Neuronal stem cell (in vitro differentiated cells): ENCODE measurements at regions not wholly inside any gene's neighbourhood (a gene's known extent, or its start where the extent isn't known, plus 50 kb on each side); places are given as distances from the start of the nearest gene placed in this dataset.

Source experiments
- DNase-seq: peaks from one replicate; pipeline ENCODE4 v3.0.0-alpha.2; 2013; ENCODE audit warnings: low spot score
- H2AFZ ChIP-seq: one replicate; pipeline ENCODE4 v1.6.1; 2013; ENCODE audit warnings: mild to moderate bottlenecking, low read length, inconsistent platforms
- H2AK5ac ChIP-seq: 2 replicates; pipeline ENCODE4 v1.6.1; 2013; ENCODE audit warnings: low read depth, mild to moderate bottlenecking, inconsistent platforms, low read length, moderate library complexity, mixed read lengths
- H2BK120ac ChIP-seq: 2 replicates; pipeline ENCODE4 v1.6.1; 2013; ENCODE audit warnings: low read depth, mild to moderate bottlenecking, inconsistent platforms, low read length, moderate library complexity, mixed read lengths
- H2BK12ac ChIP-seq: one replicate; pipeline ENCODE4 v1.6.1; 2013; ENCODE audit warnings: low read length, inconsistent platforms
- H2BK15ac ChIP-seq: 2 replicates; pipeline ENCODE4 v1.6.1; 2013; ENCODE audit warnings: mild to moderate bottlenecking, low read length, inconsistent platforms, mixed read lengths
- H2BK5ac ChIP-seq: one replicate; pipeline ENCODE4 v1.6.1; 2013; ENCODE audit warnings: inconsistent platforms, mild to moderate bottlenecking, low read length, moderate library complexity
- H3K14ac ChIP-seq: one replicate; pipeline ENCODE4 v1.6.1; 2013; ENCODE audit warnings: low read length, inconsistent platforms
- H3K18ac ChIP-seq: 2 replicates; pipeline ENCODE4 v1.6.1; 2013; ENCODE audit warnings: low read length, inconsistent platforms
- H3K23ac ChIP-seq: 2 replicates; pipeline ENCODE4 v1.6.1; 2013; ENCODE audit warnings: low read depth, mild to moderate bottlenecking, mixed read lengths, low read length, inconsistent platforms; ENCODE audit not compliant: poor library complexity
- H3K27ac ChIP-seq: replicated peaks from 3 replicates; pipeline ENCODE4 v1.5.1; 2013; ENCODE audit warnings: low read length, inconsistent platforms
- H3K27me3 ChIP-seq, 3 experiments: 2 replicates each; pipeline ENCODE4 v1.6.1; 2013; ENCODE audit warnings: low read length in 3 of 3, mild to moderate bottlenecking in 2 of 3, inconsistent platforms in 1 of 3, low read depth in 1 of 3, mixed read lengths in 1 of 3, moderate library complexity in 1 of 3; ENCODE audit not compliant: control insufficient read depth in 3 of 3, insufficient read depth in 3 of 3
- H3K36me3 ChIP-seq, 2 donors: replicated peaks in 1 of 2; 2 replicates each; pipeline ENCODE4 v1.6.1; 2013; ENCODE audit warnings: low read length in 2 of 2; ENCODE audit not compliant: control insufficient read depth in 2 of 2, insufficient read depth in 2 of 2
- H3K4ac ChIP-seq: 2 replicates; pipeline ENCODE4 v1.6.1; 2013; ENCODE audit warnings: inconsistent platforms, mild to moderate bottlenecking, low read length, moderate library complexity
- H3K4me1 ChIP-seq, 2 donors: 1 replicate in 1 of 2; 2 replicates in 1 of 2; pipeline ENCODE4 v1.6.1; 2013; ENCODE audit warnings: low read length in 2 of 2, low read depth in 1 of 2; ENCODE audit not compliant: control insufficient read depth in 2 of 2, insufficient read depth in 1 of 2
- H3K4me2 ChIP-seq: one replicate; pipeline ENCODE4 v1.6.1; 2013; ENCODE audit warnings: mild to moderate bottlenecking, low read length, inconsistent platforms; ENCODE audit not compliant: insufficient read depth, poor library complexity, severe bottlenecking
- H3K4me3 ChIP-seq, 2 donors: 2 replicates each; pipeline ENCODE4 v1.5.1; 2013; ENCODE audit warnings: low read length in 2 of 2, mild to moderate bottlenecking in 2 of 2, inconsistent platforms in 1 of 2, moderate library complexity in 1 of 2
- H3K79me1 ChIP-seq: one replicate; pipeline ENCODE4 v1.6.1; 2013; ENCODE audit warnings: low read depth, mild to moderate bottlenecking, inconsistent platforms, low read length, moderate library complexity
- H3K9ac ChIP-seq: one replicate; pipeline ENCODE4 v1.6.1; 2013; ENCODE audit warnings: mild to moderate bottlenecking, low read depth, low read length, inconsistent platforms; ENCODE audit not compliant: poor library complexity
- H3K9me3 ChIP-seq, 2 donors: replicated peaks in 1 of 2; 2 replicates each; pipeline versions ENCODE3 to v1.6.1; 2013; ENCODE audit warnings: low read length in 2 of 2, mild to moderate bottlenecking in 2 of 2, inconsistent platforms in 1 of 2, low read depth in 1 of 2, mixed read lengths in 1 of 2, moderate library complexity in 1 of 2; ENCODE audit not compliant: control insufficient read depth in 2 of 2, insufficient read depth in 1 of 2
- H4K8ac ChIP-seq: one replicate; pipeline ENCODE4 v1.6.1; 2013; ENCODE audit warnings: low read depth, mild to moderate bottlenecking, inconsistent platforms, low read length, moderate library complexity
- H4K91ac ChIP-seq: one replicate; pipeline ENCODE4 v1.6.1; 2013; ENCODE audit warnings: low read length, low read depth, mild to moderate bottlenecking, inconsistent platforms; ENCODE audit not compliant: poor library complexity
- WGBS, 2 donors: extraction: QIAGEN DNeasy Blood & Tissue Kit; methylation state at CpG; one replicate each; pipeline ENCODE4 v1.1.7; 2013; ENCODE audit warnings: missing lambda C conversion rate in 2 of 2, mixed read lengths in 1 of 2; ENCODE audit not compliant: insufficient read length in 2 of 2, insufficient replicate concordance in 1 of 2; ENCODE audit errors: extremely low coverage in 2 of 2; 5-methylcytosine and 5-hydroxymethylcytosine counted together

- H3K18ac ChIP-seq, result no peak overlapping the region
- H4K91ac ChIP-seq, result no peak overlapping the region
- H3K27ac ChIP-seq, result no peak overlapping the region
- H2BK15ac ChIP-seq, result no peak overlapping the region
- no peak overlapping the region for H3K23ac ChIP-seq
- no peak overlapping the region for H2BK12ac ChIP-seq
- no peak overlapping the region for H2AK5ac ChIP-seq
- H3K4ac ChIP-seq, result no peak overlapping the region
- H2AFZ ChIP-seq, result no peak overlapping the region
- no peaks in the 10 kb centered on the region for H3K79me1 ChIP-seq
- H3K9me3 ChIP-seq, result no peaks in the 10 kb centered on the region
- no peak overlapping the region for H4K8ac ChIP-seq
- H3K4me1 ChIP-seq, result no peaks in the 10 kb centered on the region
- H2BK5ac ChIP-seq, result no peak overlapping the region
- no peak overlapping the region for H2BK120ac ChIP-seq
- H3K4me2 ChIP-seq, result no peak overlapping the region
- H3K36me3 ChIP-seq, result no peaks in the 10 kb centered on the region
- H3K9ac ChIP-seq, result no peak overlapping the region
- no peak overlapping the region for H3K4me3 ChIP-seq
- H3K14ac ChIP-seq, result no peak overlapping the region
- DNase-seq, result no peak
- no CpG with 5 or more reads among the region's 8 CpGs for WGBS, 2 donors
- H3K27me3 ChIP-seq, result no peaks in the 10 kb centered on the region
Observed at GRCh38 chr6:137802408-137803182, 64.5 kb upstream of the TNFAIP3 start.

GRCh38 chr6:137804637-137805036 is 62.4 kb upstream of the TNFAIP3 start:
- Histone ChIP-seq H3K4me1 (peaks cover 0 to 3% of the 10 kb centered on the region in 2 donors), H2AFZ (no peak overlapping the region), H3K9me3 (no peaks in the 10 kb centered on the region), H3K14ac (no peak overlapping the region), H3K4me3 (no peak overlapping the region), H3K4me2 (no peak overlapping the region), H3K27me3 (no peaks in the 10 kb centered on the region), H3K4ac (no peak overlapping the region), H3K36me3 (no peaks in the 10 kb centered on the region), H4K8ac (no peak overlapping the region), H2BK15ac (no peak overlapping the region), H2BK120ac (no peak overlapping the region), H3K18ac (no peak overlapping the region), H3K9ac (no peak overlapping the region), H4K91ac (no peak overlapping the region), H2BK5ac (no peak overlapping the region), H3K27ac (no peak overlapping the region), H3K79me1 (no peaks in the 10 kb centered on the region), H2AK5ac (no peak overlapping the region), H2BK12ac (no peak overlapping the region), H3K23ac (no peak overlapping the region)
- WGBS, 2 donors, result no CpG with 5 or more reads among the region's 2 CpGs
- DNase-seq, result no peak

GRCh38 chr6:137805622-137806021 is 61.4 kb upstream of the TNFAIP3 start:
- Histone ChIP-seq H4K8ac (no peak overlapping the region), H3K4me1 (peaks cover 0 to 3% of the 10 kb centered on the region in 2 donors), H3K14ac (no peak overlapping the region), H2BK5ac (no peak overlapping the region), H3K9me3 (no peaks in the 10 kb centered on the region), H4K91ac (no peak overlapping the region), H3K36me3 (no peaks in the 10 kb centered on the region), H3K9ac (no peak overlapping the region), H3K18ac (no peak overlapping the region), H3K27me3 (no peaks in the 10 kb centered on the region), H3K4me2 (no peak overlapping the region), H3K4me3 (no peak overlapping the region), H3K79me1 (no peaks in the 10 kb centered on the region), H2AK5ac (no peak overlapping the region), H2BK120ac (no peak overlapping the region), H2BK12ac (no peak overlapping the region), H3K4ac (no peak overlapping the region), H3K27ac (no peak overlapping the region), H3K23ac (no peak overlapping the region), H2AFZ (no peak overlapping the region), H2BK15ac (no peak overlapping the region)
- DNase-seq, result no peak
- WGBS, 2 donors, result no CpG with 5 or more reads among the region's 7 CpGs

- Histone ChIP-seq H2BK15ac (no peak overlapping the region), H3K36me3 (no peaks in the 10 kb centered on the region), H3K4ac (no peak overlapping the region), H3K18ac (no peak overlapping the region), H2BK12ac (no peak overlapping the region), H2BK120ac (no peak overlapping the region), H3K4me3 (no peak overlapping the region), H3K14ac (no peak overlapping the region), H2BK5ac (no peak overlapping the region), H3K9ac (no peak overlapping the region), H3K4me2 (no peak overlapping the region), H2AK5ac (no peak overlapping the region), H3K27me3 (no peaks in the 10 kb centered on the region), H3K23ac (no peak overlapping the region), H3K9me3 (no peaks in the 10 kb centered on the region), H4K91ac (no peak overlapping the region), H3K27ac (no peak overlapping the region), H2AFZ (no peak overlapping the region), H3K79me1 (no peaks in the 10 kb centered on the region), H3K4me1 (peaks cover 4 to 5% of the 10 kb centered on the region in 2 donors), H4K8ac (no peak overlapping the region)
- no peak for DNase-seq
- WGBS, 2 donors, result no CpG with 5 or more reads among the region's 5 CpGs
Observed at GRCh38 chr6:137806914-137807682, 60.0 kb upstream of the TNFAIP3 start.
